H1 (cell line): ENCODE measurements at regions not wholly inside any gene's neighbourhood (a gene's known extent, or its start where the extent isn't known, plus 50 kb on each side); places are given as distances from the start of the nearest gene placed in this dataset.

Experiments
- CTCF ChIA-PET: fragments of 300-600 bp; sonication (Branson Sonifier 250); formaldehyde crosslinking; loops from one replicate; lab custom pipeline; 2021; ENCODE audit not compliant: partially characterized antibody; lab: Charles Lee
- POLR2A ChIA-PET: fragments of 300-600 bp; sonication (Branson Sonifier 250); formaldehyde crosslinking; loops from one replicate; lab custom pipeline; 2021; ENCODE audit warnings: inconsistent platforms; ENCODE audit not compliant: partially characterized antibody; lab: Charles Lee
- DNase-seq, 2 experiments: peaks; one replicate each; pipeline versions ENCODE4 v3.0.0 to v3.0.0-alpha.2; 2010 to 2022; ENCODE audit warnings: low spot score in 2 of 2, low read depth in 1 of 2, mixed read lengths in 1 of 2
- FAIRE-seq: peaks from 2 replicates; lab custom pipeline; 2011; peaks lifted over from hg19 to GRCh38; lab: Jason Lieb, UNC
- H2AFZ ChIP-seq: 2 replicates; pipeline ENCODE4 v1.8.1; 2012; ENCODE audit warnings: low read length, inconsistent platforms
- H2AK5ac ChIP-seq: 2 replicates; pipeline ENCODE4 v1.6.1; 2013; ENCODE audit warnings: low read depth, low read length
- H2BK120ac ChIP-seq: replicated peaks from 2 replicates; pipeline ENCODE3; 2013; ENCODE audit warnings: low read depth, low read length, inconsistent platforms
- H2BK12ac ChIP-seq: 2 replicates; pipeline ENCODE4 v1.6.1; 2013; ENCODE audit warnings: low read depth, low read length
- H2BK15ac ChIP-seq: 2 replicates; pipeline ENCODE4 v1.6.1; 2013; ENCODE audit warnings: low read length
- H2BK20ac ChIP-seq: 2 replicates; pipeline ENCODE4 v1.6.1; 2013; ENCODE audit warnings: low read length
- H2BK5ac ChIP-seq: 2 replicates; pipeline ENCODE4 v1.6.1; 2013; ENCODE audit warnings: low read depth, low read length
- H3K14ac ChIP-seq: 2 replicates; pipeline ENCODE4 v1.6.1; 2013; ENCODE audit warnings: inconsistent platforms; ENCODE audit not compliant: insufficient read length
- H3K18ac ChIP-seq: 2 replicates; pipeline ENCODE4 v1.6.1; 2013; ENCODE audit warnings: low read length; ENCODE audit errors: extremely low read depth
- H3K23ac ChIP-seq: 2 replicates; pipeline ENCODE4 v1.6.1; 2013; ENCODE audit warnings: inconsistent platforms; ENCODE audit not compliant: insufficient read length
- H3K23me2 ChIP-seq: 2 replicates; pipeline ENCODE4 v1.6.1; 2013; ENCODE audit warnings: low read depth, low read length
- H3K27ac ChIP-seq: 2 replicates; pipeline ENCODE4 v1.6.1; 2011; ENCODE audit warnings: low read depth, low read length, inconsistent platforms
- H3K27me3 ChIP-seq, 4 experiments: replicated peaks in 1 of 4; 1 replicate in 1 of 4; 2 replicates in 3 of 4; pipeline versions ENCODE4 v1.6.1 to v1.8.1; 2011 to 2013; ENCODE audit warnings: low read length in 3 of 4, mild to moderate bottlenecking in 3 of 4, inconsistent platforms in 2 of 4, mixed read lengths in 2 of 4, moderate library complexity in 1 of 4; ENCODE audit not compliant: control insufficient read depth in 3 of 4, insufficient read depth in 3 of 4; ENCODE audit errors: extremely low read depth in 1 of 4
- H3K36me3 ChIP-seq, 4 experiments: 2 replicates each; pipeline versions ENCODE4 v1.6.1 to v1.8.1; 2011 to 2013; ENCODE audit warnings: mild to moderate bottlenecking in 4 of 4, low read length in 3 of 4, moderate library complexity in 2 of 4, control low read depth in 1 of 4, inconsistent platforms in 1 of 4; ENCODE audit not compliant: insufficient read depth in 4 of 4, control insufficient read depth in 2 of 4
- H3K4ac ChIP-seq: replicated peaks from 2 replicates; pipeline ENCODE3; 2013; ENCODE audit warnings: low read length, low read depth, mixed read lengths, inconsistent platforms; ENCODE audit not compliant: insufficient read length
- H3K4me1 ChIP-seq, 4 experiments: replicated peaks in 1 of 4; 1 replicate in 1 of 4; 2 replicates in 3 of 4; pipeline versions ENCODE4 v1.6.1 to v1.8.1; 2011 to 2013; ENCODE audit warnings: low read length in 3 of 4, inconsistent platforms in 2 of 4, mixed read lengths in 1 of 4; ENCODE audit not compliant: insufficient read depth in 4 of 4, control insufficient read depth in 3 of 4
- H3K4me2 ChIP-seq, 2 experiments: 2 replicates each; pipeline versions ENCODE4 v1.6.1 to v1.8.1; 2011 to 2013; ENCODE audit warnings: low read depth in 2 of 2, low read length in 2 of 2, control low read depth in 1 of 2, inconsistent platforms in 1 of 2, mild to moderate bottlenecking in 1 of 2; ENCODE audit not compliant: insufficient read depth in 1 of 2
- H3K4me3 ChIP-seq, 4 experiments: fragments of 200-600, 300-600 bp in 1 of 4; sonication (generic), shearing (Covaris generic), sonication (Bioruptor Twin) in 1 of 4; 2 replicates each; pipeline versions ENCODE4 v1.5.1 to v1.8.1; 2011 to 2016; ENCODE audit warnings: low read length in 4 of 4, low read depth in 3 of 4, control low read depth in 2 of 4, inconsistent platforms in 2 of 4, mild to moderate bottlenecking in 2 of 4, mixed read lengths in 1 of 4, moderate library complexity in 1 of 4; ENCODE audit not compliant: insufficient read depth in 2 of 4; ENCODE audit errors: extremely low read depth in 1 of 4
- H3K56ac ChIP-seq: replicated peaks from 2 replicates; pipeline ENCODE3; 2013; ENCODE audit warnings: low read depth, mild to moderate bottlenecking, mixed read lengths, low read length, inconsistent platforms; ENCODE audit not compliant: insufficient read length
- H3K79me1 ChIP-seq: 2 replicates; pipeline ENCODE4 v1.6.1; 2013; ENCODE audit warnings: low read depth, low read length, control low read depth
- H3K79me2 ChIP-seq, 2 experiments: 2 replicates each; pipeline versions ENCODE4 v1.6.1 to v1.8.1; 2012 to 2013; ENCODE audit warnings: low read length in 2 of 2, mild to moderate bottlenecking in 2 of 2, inconsistent platforms in 1 of 2; ENCODE audit not compliant: insufficient read depth in 2 of 2, control insufficient read depth in 1 of 2
- H3K9ac ChIP-seq, 4 experiments: replicated peaks in 1 of 4; 1 replicate in 1 of 4; 2 replicates in 3 of 4; pipeline versions ENCODE4 v1.6.1 to v1.8.1; 2011 to 2013; ENCODE audit warnings: low read depth in 3 of 4, low read length in 3 of 4, control low read depth in 2 of 4, mild to moderate bottlenecking in 2 of 4, moderate library complexity in 2 of 4, inconsistent platforms in 1 of 4; ENCODE audit errors: extremely low read depth in 1 of 4
- H3K9me3 ChIP-seq, 2 experiments: 2 replicates each; pipeline versions ENCODE4 v1.6.1 to v1.8.1; 2012 to 2013; ENCODE audit warnings: mild to moderate bottlenecking in 2 of 2, moderate library complexity in 2 of 2, control low read depth in 1 of 2, inconsistent platforms in 1 of 2, low read depth in 1 of 2, low read length in 1 of 2, mixed read lengths in 1 of 2; ENCODE audit not compliant: insufficient read depth in 2 of 2
- H4K20me1 ChIP-seq, 2 experiments: replicated peaks in 1 of 2; 2 replicates each; pipeline versions ENCODE3 to v1.8.1; 2011 to 2013; ENCODE audit warnings: inconsistent platforms in 2 of 2, low read length in 2 of 2, mild to moderate bottlenecking in 1 of 2; ENCODE audit not compliant: insufficient read depth in 2 of 2, control insufficient read depth in 1 of 2
- H4K5ac ChIP-seq: 2 replicates; pipeline ENCODE4 v1.6.1; 2013; ENCODE audit warnings: low read length, low read depth, mixed read lengths, inconsistent platforms; ENCODE audit not compliant: insufficient read length
- H4K8ac ChIP-seq: 2 replicates; pipeline ENCODE4 v1.8.0; 2013; ENCODE audit warnings: mild to moderate bottlenecking, moderate library complexity, low read length, inconsistent platforms; ENCODE audit not compliant: insufficient read depth; ENCODE audit errors: extremely low read depth
- H4K91ac ChIP-seq: replicated peaks from 2 replicates; pipeline ENCODE3; 2013; ENCODE audit warnings: low read length, mixed read lengths, inconsistent platforms; ENCODE audit not compliant: insufficient read length
- KDM1A ChIP-seq: fragments of 200-600, 300-600 bp; sonication (generic); IDR thresholded peaks from 2 replicates; pipeline ENCODE4 v1.7.1; 2016; ENCODE audit warnings: mild to moderate bottlenecking, low read length, borderline replicate concordance
- KDM4A ChIP-seq: IDR thresholded peaks from one replicate; pipeline ENCODE4 v1.7.1; 2012; ENCODE audit warnings: low read depth, mild to moderate bottlenecking, moderate library complexity, low read length, inconsistent platforms; ENCODE audit not compliant: severe bottlenecking
- WGBS, 2 experiments: shearing (Covaris generic) in 1 of 2; methylation state at CpG; one replicate each; pipeline versions ENCODE4 v1.1.6 to v1.1.7; 2013 to 2015; ENCODE audit warnings: low lambda C conversion rate in 2 of 2, mixed read lengths in 2 of 2, inconsistent platforms in 1 of 2, low coverage in 1 of 2, missing lambda C conversion rate in 1 of 2; ENCODE audit not compliant: insufficient replicate concordance in 2 of 2, insufficient coverage in 1 of 2, insufficient read length in 1 of 2; ENCODE audit errors: extremely low coverage in 1 of 2, missing lambda C conversion rate in 1 of 2; 5-methylcytosine and 5-hydroxymethylcytosine counted together

GRCh38 chr1:29801003-29801402 lies 564.7 kb downstream of the PTPRU start:
- Histone ChIP-seq H3K56ac (no peak overlapping the region), H3K23me2 (no peaks in the 10 kb centered on the region), H2BK12ac (no peak overlapping the region), H4K91ac (no peak overlapping the region), H3K4me2 (no peak overlapping the region), H2BK20ac (no peak overlapping the region), H3K27me3 (no peaks in the 10 kb centered on the region), H3K4ac (no peak overlapping the region), H3K36me3 (no peaks in the 10 kb centered on the region), H3K4me3 (no peak overlapping the region), H4K20me1 (no peaks in the 10 kb centered on the region), H2BK120ac (no peak overlapping the region), H3K18ac (no peak overlapping the region), H4K5ac (no peak overlapping the region), H3K9ac (no peak overlapping the region), H3K4me1 (peaks cover 0 to 3% (median 0%) of the 10 kb centered on the region in 4 experiments; a peak in 1 of 7 replicates), H2BK15ac (no peak overlapping the region), H3K79me1 (no peaks in the 10 kb centered on the region), H2AFZ (no peak overlapping the region), H3K79me2 (no peaks in the 10 kb centered on the region), H2AK5ac (no peak overlapping the region), H4K8ac (no peak overlapping the region), H3K27ac (no peak overlapping the region), H3K9me3 (0 out of 4 replicates have a peak, but pooled peaks cover under 1 to 3% of the 10 kb centered on the region in 2 experiments), H3K23ac (no peak overlapping the region), H3K14ac (no peak overlapping the region)
- ChIA-PET CTCF (no interaction called here), POLR2A (no interaction called here)
- DNase-seq (no peak), FAIRE-seq (no peak)
- 0 out of 2 replicates have a peak, but pooled peaks have one; percentile 34 for TF ChIP-seq KDM1A
- no peak for TF ChIP-seq KDM4A
- TF ChIP-seq, all 59 proteins: peak for 1
- no peak overlapping the region for H2BK5ac ChIP-seq
- WGBS, 2 experiments: 84% methylated on average over 4 of the region's 4 CpGs; no CpG with 5 or more reads in 1 of the 2 experiments
